Neural progenitor cell (in vitro differentiated cells): ENCODE measurements at regions not wholly inside any gene's neighbourhood (a gene's known extent, or its start where the extent isn't known, plus 50 kb on each side); places are given as distances from the start of the nearest gene placed in this dataset.

ENCODE experiments used
- EZH2 ChIP-seq: fragments of 200-600 bp; sonication (generic); IDR thresholded peaks from 2 replicates; pipeline ENCODE4 v1.6.1; 2017; ENCODE audit warnings: antibody characterized with exemption, mild to moderate bottlenecking, moderate library complexity
- EZH2phosphoT487 ChIP-seq: fragments of 200-600 bp; sonication (generic); IDR thresholded peaks from 2 replicates; pipeline ENCODE4 v1.6.1; 2017; ENCODE audit warnings: antibody characterized with exemption
- TF ChIP-seq, protein P1 (sequence below): fragments of 200-600 bp; sonication (generic); IDR thresholded peaks from 2 replicates; pipeline ENCODE4 v1.5.1; 2017; ENCODE audit warnings: antibody characterized with exemption, mild to moderate bottlenecking

DNA sequence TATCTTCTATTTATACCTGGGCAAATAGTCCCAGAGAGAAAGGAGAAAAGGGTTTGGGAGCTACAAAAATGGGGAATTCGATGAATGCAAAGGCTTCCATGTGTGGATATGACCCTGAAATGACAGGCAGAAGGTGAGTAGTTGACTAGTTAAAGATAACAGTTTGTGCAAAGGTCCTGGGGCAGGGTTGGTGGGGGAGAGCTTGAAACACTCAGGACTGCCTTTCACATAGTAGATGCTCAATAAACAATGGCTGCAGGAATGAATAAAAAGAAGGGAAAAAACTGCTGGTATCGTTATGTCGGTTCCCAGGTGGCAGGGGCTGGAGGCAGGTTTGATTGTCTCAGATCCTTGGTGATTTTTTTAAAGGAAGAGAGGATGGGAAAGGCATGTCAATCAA, 445.5 kb downstream of the HAPSTR1 start:
- TF ChIP-seq, protein P1, sequence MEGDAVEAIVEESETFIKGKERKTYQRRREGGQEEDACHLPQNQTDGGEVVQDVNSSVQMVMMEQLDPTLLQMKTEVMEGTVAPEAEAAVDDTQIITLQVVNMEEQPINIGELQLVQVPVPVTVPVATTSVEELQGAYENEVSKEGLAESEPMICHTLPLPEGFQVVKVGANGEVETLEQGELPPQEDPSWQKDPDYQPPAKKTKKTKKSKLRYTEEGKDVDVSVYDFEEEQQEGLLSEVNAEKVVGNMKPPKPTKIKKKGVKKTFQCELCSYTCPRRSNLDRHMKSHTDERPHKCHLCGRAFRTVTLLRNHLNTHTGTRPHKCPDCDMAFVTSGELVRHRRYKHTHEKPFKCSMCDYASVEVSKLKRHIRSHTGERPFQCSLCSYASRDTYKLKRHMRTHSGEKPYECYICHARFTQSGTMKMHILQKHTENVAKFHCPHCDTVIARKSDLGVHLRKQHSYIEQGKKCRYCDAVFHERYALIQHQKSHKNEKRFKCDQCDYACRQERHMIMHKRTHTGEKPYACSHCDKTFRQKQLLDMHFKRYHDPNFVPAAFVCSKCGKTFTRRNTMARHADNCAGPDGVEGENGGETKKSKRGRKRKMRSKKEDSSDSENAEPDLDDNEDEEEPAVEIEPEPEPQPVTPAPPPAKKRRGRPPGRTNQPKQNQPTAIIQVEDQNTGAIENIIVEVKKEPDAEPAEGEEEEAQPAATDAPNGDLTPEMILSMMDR, result no peak
- TF ChIP-seq EZH2phosphoT487, result no peak
- no peak for TF ChIP-seq EZH2
